Brain microvascular endothelial cell (primary cell): ENCODE measurements at regions not wholly inside any gene's neighbourhood (a gene's known extent, or its start where the extent isn't known, plus 50 kb on each side); places are given as distances from the start of the nearest gene placed in this dataset.

Experiments
- DNase-seq: peaks from one replicate; pipeline ENCODE4 v3.0.0-alpha.2; 2020
- H3K27ac ChIP-seq: fragments of 250-450 bp; sonication (Bioruptor Pico); 2 replicates; pipeline ENCODE4 v1.5.1; 2020; ENCODE audit warnings: mild to moderate bottlenecking, moderate library complexity
- H3K27me3 ChIP-seq: fragments of 250-450 bp; sonication (Bioruptor Pico); replicated peaks from 2 replicates; pipeline ENCODE4 v1.5.1; 2020; ENCODE audit warnings: mild to moderate bottlenecking
- H3K36me3 ChIP-seq: fragments of 250-450 bp; sonication (Bioruptor Pico); replicated peaks from 2 replicates; pipeline ENCODE4 v1.5.1; 2020; ENCODE audit warnings: mild to moderate bottlenecking
- H3K4me3 ChIP-seq: 2 replicates; pipeline ENCODE4 v1.5.1; 2011; ENCODE audit warnings: low read depth, mild to moderate bottlenecking, control low read depth, low read length, moderate library complexity
- in situ Hi-C: cut with HindIII; loops from 2 replicates; pipeline ENCODE4 v1.10.0; 2017; ENCODE audit warnings: low sequenced_read_pairs, low pct_ligation_motif_present
- TF ChIP-seq, protein P1 (sequence below): IDR thresholded peaks from 2 replicates; pipeline ENCODE4 v1.5.1; 2011; ENCODE audit warnings: low read depth, mild to moderate bottlenecking, moderate library complexity, low read length, control low read depth, inconsistent platforms; ENCODE audit errors: missing control alignments

DNA sequence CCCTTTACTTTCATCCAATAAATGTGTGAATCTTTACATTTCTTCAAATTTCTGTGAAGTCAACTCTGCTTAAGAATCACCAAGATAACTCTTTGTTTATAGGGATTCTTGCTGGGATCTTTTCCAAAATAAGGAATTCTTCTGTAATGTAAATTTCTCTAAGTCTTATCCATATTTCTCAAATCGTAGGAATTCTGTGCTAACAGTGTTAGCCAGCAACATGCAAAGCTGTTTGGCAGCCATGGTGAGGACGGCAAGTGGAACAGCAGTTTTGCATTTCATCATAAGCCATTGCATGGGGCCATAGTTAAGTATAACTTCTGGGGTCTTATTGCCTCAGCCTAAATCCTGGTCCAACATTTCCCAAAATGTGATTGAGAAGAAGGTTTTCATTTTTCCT lies 310.5 kb upstream of the PRR16 start:
- in situ Hi-C loops, result no loop called here
- TF ChIP-seq, protein P1, sequence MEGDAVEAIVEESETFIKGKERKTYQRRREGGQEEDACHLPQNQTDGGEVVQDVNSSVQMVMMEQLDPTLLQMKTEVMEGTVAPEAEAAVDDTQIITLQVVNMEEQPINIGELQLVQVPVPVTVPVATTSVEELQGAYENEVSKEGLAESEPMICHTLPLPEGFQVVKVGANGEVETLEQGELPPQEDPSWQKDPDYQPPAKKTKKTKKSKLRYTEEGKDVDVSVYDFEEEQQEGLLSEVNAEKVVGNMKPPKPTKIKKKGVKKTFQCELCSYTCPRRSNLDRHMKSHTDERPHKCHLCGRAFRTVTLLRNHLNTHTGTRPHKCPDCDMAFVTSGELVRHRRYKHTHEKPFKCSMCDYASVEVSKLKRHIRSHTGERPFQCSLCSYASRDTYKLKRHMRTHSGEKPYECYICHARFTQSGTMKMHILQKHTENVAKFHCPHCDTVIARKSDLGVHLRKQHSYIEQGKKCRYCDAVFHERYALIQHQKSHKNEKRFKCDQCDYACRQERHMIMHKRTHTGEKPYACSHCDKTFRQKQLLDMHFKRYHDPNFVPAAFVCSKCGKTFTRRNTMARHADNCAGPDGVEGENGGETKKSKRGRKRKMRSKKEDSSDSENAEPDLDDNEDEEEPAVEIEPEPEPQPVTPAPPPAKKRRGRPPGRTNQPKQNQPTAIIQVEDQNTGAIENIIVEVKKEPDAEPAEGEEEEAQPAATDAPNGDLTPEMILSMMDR, result no peak
- Histone ChIP-seq H3K36me3 (no peaks in the 10 kb centered on the region), H3K27ac (no peak overlapping the region), H3K4me3 (no peak overlapping the region), H3K27me3 (no peaks in the 10 kb centered on the region)
- no peak for DNase-seq

DNA sequence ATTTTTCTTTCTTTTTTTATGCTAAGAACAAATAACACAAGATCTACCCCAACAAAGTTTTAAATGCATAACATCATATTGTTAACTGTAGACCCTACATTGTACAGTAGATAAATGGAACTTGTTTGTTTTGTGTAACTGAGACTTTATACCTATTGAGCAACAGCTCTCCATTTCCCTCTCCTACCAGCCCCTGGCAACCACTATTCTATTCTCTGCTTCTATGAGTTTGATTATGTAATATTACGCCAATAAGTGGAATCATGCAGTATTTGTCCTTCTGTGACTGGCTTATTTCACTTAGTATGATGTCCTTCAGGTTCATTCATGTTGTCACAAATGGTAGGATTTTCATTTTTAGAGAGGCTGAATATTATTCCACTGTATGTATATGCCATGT lies 308.2 kb upstream of the PRR16 start:
- Histone ChIP-seq H3K27ac (no peak overlapping the region), H3K36me3 (no peaks in the 10 kb centered on the region), H3K27me3 (no peaks in the 10 kb centered on the region), H3K4me3 (no peak overlapping the region)
- no peak for DNase-seq
- in situ Hi-C loops, result no loop called here
- TF ChIP-seq, protein P1, result no peak

- H3K27ac ChIP-seq, result no peak overlapping the region
- no peaks in the 10 kb centered on the region for H3K27me3 ChIP-seq
- DNase-seq, result no peak
- TF ChIP-seq, protein P1, result no peak
- in situ Hi-C loops, result no loop called here
- no peaks in the 10 kb centered on the region for H3K36me3 ChIP-seq
- no peak overlapping the region for H3K4me3 ChIP-seq
Observed at GRCh38 chr5:120158211-120158610, 305.9 kb upstream of the PRR16 start.

GRCh38 chr5:120159155-120159554 lies 304.9 kb upstream of the PRR16 start:
- no peaks in the 10 kb centered on the region for H3K36me3 ChIP-seq
- no peaks in the 10 kb centered on the region for H3K27me3 ChIP-seq
- in situ Hi-C loops, result no loop called here
- DNase-seq, result no peak
- no peak overlapping the region for H3K4me3 ChIP-seq
- H3K27ac ChIP-seq, result no peak overlapping the region
- TF ChIP-seq, protein P1, result no peak

DNA sequence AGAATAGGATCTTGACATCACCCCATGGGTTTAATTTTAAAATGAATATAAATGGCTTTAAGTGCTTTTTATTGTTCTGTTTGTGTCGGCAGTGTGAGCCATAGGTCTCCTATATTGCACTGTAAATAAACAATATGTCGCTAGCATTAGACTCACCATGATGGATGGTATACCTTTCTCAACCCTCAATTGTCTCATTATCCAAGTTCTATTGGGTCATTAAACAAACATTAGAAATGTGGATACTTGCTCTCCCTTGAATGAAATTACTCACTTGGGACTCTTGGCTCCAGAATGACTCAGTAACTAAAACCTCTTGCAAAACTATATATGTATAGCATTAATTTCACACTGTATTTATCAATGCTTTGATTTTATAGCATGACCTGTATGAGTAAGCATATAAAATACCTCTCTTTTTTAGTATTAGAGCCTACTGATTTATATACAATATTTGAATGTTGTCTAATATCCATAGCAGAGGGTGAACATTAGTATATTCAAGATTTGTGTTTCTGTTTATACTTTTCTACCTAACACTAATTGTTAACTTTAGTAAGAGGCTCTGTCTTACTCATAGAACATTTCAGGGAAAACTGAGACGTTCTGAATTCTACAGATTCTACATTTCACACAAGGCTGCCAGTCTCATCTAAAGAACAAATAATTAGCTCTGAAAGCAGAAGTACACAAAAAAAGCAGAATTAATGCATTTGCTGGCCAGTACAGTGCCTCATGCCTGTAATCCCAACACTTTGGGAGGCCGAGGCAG lies 303.8 kb upstream of the PRR16 start:
- Histone ChIP-seq H3K4me3 (no peak overlapping the region), H3K36me3 (no peaks in the 10 kb centered on the region), H3K27me3 (no peaks in the 10 kb centered on the region), H3K27ac (no peak overlapping the region)
- peak; percentile 27 for DNase-seq
- TF ChIP-seq, protein P1, result no peak
- in situ Hi-C loops, result no loop called here

DNA sequence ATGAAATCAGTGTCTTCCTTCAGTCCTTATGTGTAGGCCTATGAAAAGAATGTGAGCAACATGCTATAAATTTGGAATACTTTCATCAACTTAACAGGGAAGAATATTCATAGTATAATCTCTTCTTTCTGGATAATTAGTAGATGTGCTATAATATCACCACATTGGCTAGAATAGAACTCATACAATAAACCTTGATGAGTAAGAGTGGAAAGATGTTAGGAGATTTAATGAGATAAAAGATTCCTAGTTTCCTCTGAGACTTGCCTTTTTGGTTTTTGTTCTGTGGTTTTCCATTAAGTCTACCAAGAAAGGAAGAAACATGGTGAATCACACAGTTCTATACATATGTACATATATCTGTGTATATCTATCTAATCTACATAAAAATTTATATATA lies 301.8 kb upstream of the PRR16 start:
- TF ChIP-seq, protein P1, result no peak
- Histone ChIP-seq H3K4me3 (no peak overlapping the region), H3K27me3 (no peaks in the 10 kb centered on the region), H3K27ac (no peak overlapping the region), H3K36me3 (no peaks in the 10 kb centered on the region)
- DNase-seq, result no peak
- in situ Hi-C loops, result no loop called here
